GM12872 (cell line): ENCODE measurements at regions not wholly inside any gene's neighbourhood (a gene's known extent, or its start where the extent isn't known, plus 50 kb on each side); places are given as distances from the start of the nearest gene placed in this dataset.

Source experiments
- CTCF ChIP-seq: IDR thresholded peaks from 3 replicates; pipeline ENCODE4 v1.5.1; 2011; ENCODE audit warnings: low read depth, mild to moderate bottlenecking, low read length, moderate library complexity; ENCODE audit not compliant: insufficient read depth

- TF ChIP-seq CTCF = no peak
Observed at GRCh38 chr2:236797411-236797810, 227.8 kb downstream of the ACKR3 start.

DNA sequence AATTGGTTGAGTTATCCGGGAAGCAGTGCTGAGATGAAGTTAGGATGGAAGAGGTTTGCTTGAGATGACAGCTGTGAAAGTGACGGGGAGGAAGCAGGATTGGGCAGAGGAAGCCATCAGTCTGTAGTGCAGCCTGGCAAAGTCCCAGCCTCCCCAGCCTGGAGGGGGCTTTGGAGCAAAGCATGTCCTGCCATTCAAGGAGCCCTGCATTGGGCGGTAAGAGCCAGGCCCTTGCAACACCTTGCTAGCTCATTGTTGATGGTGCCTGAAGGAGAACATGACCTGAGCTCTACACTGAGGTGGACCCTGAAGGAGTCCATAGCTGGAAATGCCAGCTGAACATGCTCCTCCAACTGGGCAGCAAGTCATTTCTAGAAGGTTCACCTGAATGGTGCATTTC is 228.9 kb downstream of the ACKR3 start:
- TF ChIP-seq CTCF = no peak

DNA sequence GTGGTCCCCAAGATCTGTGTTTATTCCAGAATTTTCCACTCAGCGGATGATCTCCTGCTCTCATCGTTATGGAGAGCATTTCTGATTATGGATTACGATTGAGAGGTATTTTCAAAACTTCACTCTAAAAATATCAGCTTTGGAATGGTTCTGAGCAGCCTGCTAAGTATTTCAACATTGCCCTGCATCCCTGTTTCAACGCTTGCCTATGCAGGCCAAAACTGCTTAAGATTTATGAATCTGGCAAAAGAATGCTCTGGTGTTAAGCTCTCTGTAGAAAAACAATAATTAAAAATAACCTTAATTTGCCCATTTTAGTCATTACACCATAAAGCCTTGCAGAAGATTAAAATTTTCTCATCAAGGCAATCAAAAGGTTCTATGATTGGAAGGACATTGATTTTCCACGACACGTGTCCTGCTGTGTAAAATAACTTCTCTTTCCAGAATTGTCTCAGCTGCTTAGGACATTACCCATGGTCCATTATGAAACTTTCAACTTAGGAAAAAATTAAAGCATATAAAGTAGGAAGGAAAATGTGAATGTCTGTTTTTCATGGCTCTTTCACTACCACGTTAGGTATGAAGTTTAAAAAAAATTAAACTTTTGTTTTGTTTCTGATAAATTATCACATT is 229.9 kb downstream of the ACKR3 start:
- TF ChIP-seq CTCF = no peak

- no peak for TF ChIP-seq CTCF
Observed at GRCh38 chr2:236802862-236803261, 233.2 kb downstream of the ACKR3 start.

DNA sequence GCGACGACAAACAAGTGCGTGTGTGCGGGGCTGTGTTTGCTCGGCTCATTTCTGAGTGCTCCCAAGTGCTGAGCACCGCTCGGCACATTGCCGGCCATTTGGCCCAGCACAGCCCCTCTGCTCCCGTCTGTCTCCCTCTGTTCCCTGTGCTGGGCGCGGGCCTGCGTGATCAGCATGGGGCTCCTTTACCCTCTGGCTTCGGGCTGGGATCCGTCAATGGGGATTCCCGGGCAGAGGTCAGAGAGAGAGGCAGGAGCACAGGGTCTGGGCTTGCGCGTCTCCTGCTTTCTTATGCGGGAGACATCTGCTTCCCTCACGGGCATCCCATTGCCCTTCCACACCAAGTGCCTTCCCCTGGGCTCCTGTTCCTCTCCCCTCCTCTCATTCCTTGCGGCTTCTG is 234.0 kb downstream of the ACKR3 start:
- no peak for TF ChIP-seq CTCF

- TF ChIP-seq CTCF = no peak
Observed at GRCh38 chr2:236805800-236806531, 236.3 kb downstream of the ACKR3 start.

- no peak for TF ChIP-seq CTCF
Observed at GRCh38 chr2:236809716-236810115, 240.1 kb downstream of the ACKR3 start.
